T47D (cell line): ENCODE measurements at regions not wholly inside any gene's neighbourhood (a gene's known extent, or its start where the extent isn't known, plus 50 kb on each side); places are given as distances from the start of the nearest gene placed in this dataset.

Source experiments
- DNase-seq, 2 experiments: peaks; one replicate each; pipeline versions ENCODE4 v3.0.0 to v3.0.0-alpha.2; 2011 to 2012; ENCODE audit warnings: low read depth in 1 of 2, low spot score in 1 of 2
- JUND ChIP-seq: IDR thresholded peaks from 2 replicates; pipeline ENCODE4 v1.6.1; 2012; ENCODE audit warnings: low read depth
- in situ Hi-C: cut with HindIII; loops from 2 replicates; pipeline ENCODE4 v1.10.0; 2016; ENCODE audit warnings: low sequenced_read_pairs, low pct_unique_long_range_greater_than_20kb

DNA sequence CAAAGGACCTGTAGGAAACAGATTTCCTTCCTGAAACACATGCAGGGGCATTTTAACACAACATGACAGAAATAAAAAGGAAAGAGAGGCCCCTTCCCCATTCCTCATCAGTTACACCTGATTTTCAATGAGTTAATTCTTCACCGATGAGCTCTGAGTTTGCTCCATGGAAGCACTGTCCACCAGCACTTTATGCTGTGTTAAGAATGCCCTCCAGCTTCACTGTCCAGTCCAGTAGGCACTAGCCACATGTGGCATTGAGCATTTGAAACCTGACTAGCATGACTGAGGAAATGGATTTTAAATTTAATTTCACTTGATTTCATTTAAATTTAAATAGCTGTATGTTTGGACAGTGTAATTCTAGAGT is 217.2 kb upstream of the SLC10A2 start:
- DNase-seq, result no peak
- in situ Hi-C loops, result no loop called here
- TF ChIP-seq JUND, result no peak

DNA sequence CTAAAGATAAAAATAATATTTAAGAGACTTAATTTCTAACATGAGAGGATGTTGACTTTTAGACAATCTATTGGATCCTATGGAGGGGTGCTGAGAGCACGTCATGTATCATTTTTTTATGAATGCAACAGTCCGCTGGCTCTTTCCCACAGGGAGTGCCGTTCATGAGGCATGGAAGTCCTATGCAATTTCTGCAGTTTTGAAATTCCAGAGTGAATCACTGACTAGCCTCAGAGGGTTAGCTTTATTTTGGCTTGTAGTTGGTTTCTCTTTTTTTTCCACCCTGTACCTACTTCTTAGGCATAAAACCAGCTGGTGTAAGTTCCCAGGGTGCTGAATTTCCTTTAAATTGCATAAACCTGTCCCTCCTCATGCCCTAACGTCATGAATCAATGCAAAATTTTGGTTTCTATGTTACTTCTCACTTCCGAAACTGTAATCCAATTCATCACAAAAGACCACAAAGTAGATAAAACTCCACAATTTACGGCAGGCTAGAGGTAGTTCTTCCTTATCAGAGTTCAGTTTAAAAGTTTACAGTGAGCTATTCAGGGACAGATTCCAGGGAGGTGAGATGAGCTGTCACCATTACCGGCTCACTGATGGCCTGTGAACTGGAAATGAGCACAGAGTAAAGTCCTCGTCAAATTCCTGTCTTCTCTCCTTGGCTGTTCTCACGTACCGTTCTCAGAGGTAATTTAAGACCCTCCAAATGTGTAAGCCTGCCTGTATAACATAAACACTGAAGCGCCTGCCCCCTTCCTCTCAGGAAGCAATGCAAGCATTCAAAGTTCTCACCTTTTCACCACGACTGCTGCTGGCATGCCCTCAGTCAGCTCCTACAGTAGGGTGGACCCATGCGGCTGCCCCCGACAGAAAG is 216.6 kb upstream of the SLC10A2 start:
- in situ Hi-C loops, result no loop called here
- no peak for DNase-seq
- TF ChIP-seq JUND, result no peak

DNA sequence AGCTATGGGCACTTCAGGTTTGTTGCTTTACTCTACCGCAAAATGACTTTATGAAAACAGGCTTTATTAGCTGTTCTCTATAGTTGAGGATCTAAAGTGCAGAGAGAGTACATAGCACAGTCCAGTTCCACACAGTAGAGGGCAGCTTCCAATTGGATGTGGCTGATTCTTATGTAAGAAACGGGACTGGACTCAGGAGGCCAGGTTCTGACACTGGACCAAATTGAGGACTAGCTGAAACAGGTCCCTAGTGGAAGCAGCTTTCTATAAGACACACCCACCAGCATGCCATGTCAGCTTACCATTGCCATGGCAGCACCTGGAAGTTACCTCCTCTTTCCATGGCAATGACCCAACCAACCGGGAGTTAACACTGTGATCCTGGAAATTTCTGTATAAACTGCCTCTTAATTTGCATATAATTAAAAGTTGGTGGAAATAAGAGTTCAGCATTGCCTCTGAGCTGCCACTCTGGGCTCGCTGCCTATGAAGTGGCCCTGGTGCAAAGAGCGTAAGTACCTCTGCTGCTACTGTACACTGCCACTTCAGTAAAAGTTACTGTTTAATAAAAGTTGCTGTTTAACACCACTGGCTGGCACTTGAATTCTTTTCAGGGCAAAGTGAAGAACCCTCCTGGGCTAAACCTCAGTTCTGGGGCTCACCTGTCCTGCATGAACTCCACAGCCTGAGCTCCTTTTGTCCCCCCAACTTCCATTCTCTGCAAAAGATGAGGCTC is 211.9 kb upstream of the SLC10A2 start:
- TF ChIP-seq JUND, result no peak
- DNase-seq, result peak in 1 of 2 experiments; percentile 30
- in situ Hi-C loops, result no loop called here

DNA sequence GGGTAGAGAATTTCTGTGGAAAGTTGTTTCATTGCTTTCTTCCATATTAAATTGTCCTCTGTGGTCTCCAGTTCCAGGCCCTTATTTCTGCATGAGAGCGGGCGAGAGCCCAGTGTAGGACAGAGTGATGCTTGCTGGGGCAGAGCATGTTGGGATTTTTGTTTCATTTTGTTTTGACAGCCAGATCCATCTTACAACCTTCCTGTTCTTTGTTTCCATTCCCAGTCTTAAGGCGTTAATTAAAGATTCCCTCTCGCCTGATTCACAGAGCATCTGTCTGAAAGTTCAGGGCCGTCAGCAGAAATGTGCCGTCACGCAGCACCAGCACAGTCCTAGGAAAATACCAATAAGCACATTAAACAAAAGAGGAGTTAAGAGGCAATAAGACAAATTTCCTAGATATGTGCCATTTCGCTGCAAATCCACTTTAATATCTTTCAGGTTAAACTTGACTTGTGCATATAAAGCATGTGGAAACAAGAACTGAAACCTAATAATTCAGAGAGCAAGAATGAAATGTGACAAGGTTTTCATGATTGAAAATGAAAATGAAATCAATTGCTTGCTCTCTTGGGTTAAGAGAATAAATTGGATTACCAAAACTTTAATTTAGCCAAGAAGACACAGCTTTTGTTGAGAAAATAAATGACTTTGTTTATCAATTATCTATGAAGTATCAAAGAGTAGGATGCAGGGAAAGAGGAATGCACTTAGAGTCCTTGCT is 210.7 kb upstream of the SLC10A2 start:
- no peak for DNase-seq
- TF ChIP-seq JUND, result no peak
- in situ Hi-C loops, result no loop called here

DNA sequence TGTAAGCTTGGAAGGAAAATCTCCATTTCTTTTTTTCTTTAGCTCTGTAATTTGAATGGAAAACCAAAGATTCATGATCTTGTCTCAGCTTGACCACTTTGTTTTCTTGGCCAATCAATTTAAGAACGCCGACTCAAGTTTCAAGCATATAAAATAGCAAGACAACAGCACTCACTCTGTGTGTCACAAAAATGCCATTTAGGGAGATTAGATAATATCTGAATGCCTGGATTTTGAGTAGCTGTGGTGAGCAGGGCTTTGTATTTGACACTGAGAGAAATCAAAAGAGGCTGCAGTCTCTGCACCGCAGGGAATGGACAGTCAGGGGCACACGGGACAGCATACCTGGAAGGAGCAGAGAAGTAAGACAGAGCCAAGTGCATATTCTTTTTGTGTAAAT is 209.5 kb upstream of the SLC10A2 start:
- TF ChIP-seq JUND, result no peak
- in situ Hi-C loops, result no loop called here
- DNase-seq, result no peak

DNA sequence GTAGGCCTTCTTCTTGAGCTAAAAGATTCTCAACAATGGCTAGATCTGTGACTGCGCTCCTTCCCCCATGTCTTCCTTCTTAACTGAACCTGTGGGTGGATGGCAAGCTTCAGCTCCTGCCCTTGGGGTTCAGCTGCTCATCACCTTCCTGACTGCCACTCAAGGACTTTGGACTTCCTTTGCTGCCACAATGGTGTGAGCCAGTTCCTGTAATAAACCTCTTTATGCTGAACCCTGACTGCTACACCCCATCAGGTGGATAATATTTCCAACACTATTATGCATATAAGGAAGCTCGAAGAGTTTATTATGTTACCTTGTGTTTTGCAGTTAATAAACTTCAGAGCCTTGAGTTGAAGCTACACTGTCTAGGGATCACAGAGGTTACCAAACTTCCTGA is 208.9 kb upstream of the SLC10A2 start:
- in situ Hi-C loops, result no loop called here
- no peak for DNase-seq
- TF ChIP-seq JUND, result no peak

DNA sequence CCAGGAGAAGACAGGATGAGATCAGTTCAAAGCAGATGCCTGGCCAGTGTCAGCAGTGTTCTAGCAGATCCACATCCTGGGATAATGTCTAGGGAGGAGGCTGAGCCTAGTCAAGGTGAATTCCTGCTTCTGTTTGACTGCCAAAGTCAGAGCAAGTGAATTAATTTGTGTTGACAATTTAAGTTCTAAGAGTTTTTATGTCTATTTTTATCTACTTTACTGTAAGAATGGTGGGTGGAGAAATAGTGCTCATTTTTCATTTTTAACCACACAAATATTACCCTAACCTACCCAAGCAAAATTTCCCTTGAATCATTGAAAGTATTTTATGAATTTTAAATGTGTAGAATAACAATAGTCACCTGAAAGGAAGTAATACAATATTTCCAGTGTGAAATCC is 207.6 kb upstream of the SLC10A2 start:
- in situ Hi-C loops, result no loop called here
- TF ChIP-seq JUND, result no peak
- no peak for DNase-seq

DNA sequence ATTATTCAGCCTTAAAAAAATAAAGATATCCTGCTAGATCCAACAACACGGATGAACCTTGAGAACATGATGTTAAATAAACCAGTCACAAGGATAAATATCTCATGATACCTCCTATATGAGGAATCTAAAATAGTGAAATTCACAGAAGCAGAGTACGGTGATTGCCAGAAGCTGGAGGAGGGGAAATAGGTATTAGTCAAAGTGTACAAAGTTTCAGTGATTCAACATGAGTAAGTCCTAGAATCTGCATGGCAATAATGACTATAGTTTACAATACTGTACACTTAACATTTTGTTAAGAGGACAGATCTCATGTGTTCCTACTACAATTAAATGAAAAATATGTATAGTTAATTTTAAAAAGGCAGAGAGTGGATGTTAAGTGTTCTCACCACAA is 206.6 kb upstream of the SLC10A2 start:
- TF ChIP-seq JUND, result no peak
- in situ Hi-C loops, result no loop called here

DNA sequence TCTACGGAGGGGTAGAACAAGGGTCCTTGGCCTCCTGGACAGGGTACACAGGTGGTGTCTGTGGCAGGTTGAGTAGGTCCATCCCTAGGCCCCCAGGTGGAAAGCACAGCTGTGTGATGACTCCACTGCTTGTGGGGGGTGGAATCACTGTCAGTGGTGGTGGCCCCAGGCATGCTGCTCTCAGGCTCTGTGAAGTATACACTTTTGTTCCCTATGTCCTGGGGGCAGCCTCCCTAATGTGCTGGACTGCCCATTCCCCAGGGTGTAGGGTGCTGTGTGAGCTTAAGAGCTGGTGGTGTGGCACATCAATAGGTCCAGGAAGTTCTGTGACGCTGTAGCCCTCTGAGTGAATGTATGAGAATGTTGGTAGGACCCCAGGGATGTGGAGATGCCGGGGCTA is 197.2 kb upstream of the SLC10A2 start:
- in situ Hi-C loops, result no loop called here
- TF ChIP-seq JUND, result no peak
- no peak for DNase-seq

More for the DNA sequence above, 206.6 kb upstream of the SLC10A2 start:
- no peak for DNase-seq

DNA sequence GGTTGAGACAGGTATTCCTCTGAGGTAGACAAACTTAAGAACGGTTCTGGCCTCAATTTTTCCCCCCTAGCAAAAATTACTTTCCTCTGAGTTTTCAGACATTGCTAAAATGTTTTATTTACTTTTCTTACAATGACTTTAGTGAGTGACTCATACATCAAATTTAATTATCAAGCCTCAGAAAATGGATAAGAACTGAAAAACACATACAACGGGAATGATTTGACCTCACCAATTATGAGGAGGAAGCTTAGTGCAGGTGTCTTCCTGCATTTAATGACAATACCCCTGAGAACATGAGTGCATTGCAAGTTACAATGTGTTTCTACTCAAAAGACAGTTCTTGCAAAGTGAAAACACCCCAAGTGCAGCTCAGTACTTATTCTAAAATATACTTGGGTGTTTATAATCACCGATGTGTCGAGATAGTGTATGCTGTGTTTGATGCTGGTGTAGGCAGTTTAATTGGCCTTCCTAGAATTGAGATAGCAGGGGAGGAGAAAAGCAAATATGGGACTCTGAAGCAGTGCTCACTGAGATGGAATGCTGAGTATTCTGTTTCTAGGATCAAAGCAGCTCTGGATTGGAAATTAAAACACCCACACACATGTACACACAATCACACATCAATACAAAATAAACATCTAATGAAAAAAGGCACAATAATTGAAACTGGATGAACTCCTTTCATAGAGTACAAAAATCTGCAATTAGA is 189.5 kb upstream of the SLC10A2 start:
- in situ Hi-C loops, result no loop called here
- no peak for TF ChIP-seq JUND
- DNase-seq, result no peak

DNA sequence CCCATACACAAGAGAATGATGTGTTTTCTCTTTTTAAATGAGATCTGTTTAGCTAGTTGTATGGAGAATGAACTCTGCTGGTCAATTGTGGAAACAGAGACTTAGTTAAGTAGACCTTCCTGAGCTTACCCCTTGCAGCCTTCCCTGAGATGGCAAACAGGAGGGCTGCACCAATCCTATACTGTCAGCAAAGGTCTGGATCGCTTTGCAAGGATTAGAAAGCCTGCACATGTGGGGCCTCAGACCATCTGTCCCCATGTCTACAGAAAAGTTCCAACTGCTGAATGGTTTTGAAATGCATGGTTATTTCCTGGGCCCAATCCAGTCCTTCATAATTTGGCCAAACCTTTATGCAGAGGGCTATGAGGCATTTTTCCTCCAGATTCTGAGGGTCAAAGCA is 183.9 kb upstream of the SLC10A2 start:
- in situ Hi-C loops, result no loop called here
- DNase-seq, result no peak
- TF ChIP-seq JUND, result no peak

DNA sequence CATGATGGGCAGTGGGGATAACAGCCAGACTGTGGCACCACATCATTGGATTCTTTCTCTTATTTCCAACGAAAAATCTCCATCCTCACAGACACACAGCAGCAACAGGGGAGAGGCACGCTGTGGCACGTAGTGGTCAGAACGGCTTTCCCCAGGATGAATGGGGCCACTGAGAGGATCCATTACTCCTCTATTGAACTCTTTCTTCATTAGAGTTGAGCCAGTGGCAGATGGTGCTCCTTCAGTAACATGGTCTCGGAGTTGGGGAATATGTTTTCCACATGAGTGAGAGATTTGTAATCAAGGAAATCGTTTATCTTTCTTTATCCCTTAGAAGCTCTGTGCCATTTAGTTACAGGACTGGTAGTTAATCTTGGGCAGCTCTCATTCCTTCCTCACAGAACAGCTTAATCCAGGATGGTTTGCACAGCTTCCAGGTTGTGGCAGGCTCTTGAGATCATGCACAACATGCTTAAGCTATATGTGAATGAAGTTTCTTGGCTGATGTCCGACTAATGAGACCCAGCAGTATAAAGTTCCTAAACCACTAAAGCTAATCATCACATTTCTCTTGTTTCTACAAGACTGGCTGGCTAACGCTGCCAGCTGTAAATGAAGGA is 180.5 kb upstream of the SLC10A2 start:
- no peak for TF ChIP-seq JUND
- in situ Hi-C loops, result no loop called here
- no peak for DNase-seq

DNA sequence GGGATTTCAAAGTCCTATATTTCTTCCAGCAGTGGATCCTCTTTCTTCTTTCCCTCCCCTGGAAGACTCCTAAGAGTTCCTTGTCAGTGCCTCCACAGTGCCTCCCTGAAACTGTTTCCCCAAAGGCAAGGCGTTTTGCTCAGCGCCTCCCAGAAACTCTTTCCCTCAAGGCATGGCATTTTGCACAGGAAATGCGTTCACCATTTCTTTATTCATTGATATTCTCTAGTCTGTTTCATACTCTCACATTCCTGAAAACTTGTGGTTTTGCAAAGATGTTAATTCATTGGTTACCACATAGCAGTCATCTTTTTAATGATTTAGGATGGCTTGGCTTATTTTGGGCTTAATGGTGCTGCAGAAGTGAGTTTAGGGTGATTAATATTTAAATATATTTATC is 177.3 kb upstream of the SLC10A2 start:
- DNase-seq, result no peak
- in situ Hi-C loops, result no loop called here

More for the DNA sequence above, 177.3 kb upstream of the SLC10A2 start:
- no peak for TF ChIP-seq JUND
